NT2/D1 (cell line): ENCODE measurements at regions not wholly inside any gene's neighbourhood (a gene's known extent, or its start where the extent isn't known, plus 50 kb on each side); places are given as distances from the start of the nearest gene placed in this dataset.

ENCODE experiments used
- SUZ12 ChIP-seq: IDR thresholded peaks from 2 replicates; pipeline ENCODE4 v1.6.1; 2011; ENCODE audit not compliant: insufficient read length, insufficient read depth; ENCODE audit errors: extremely low read depth
- YY1 ChIP-seq: IDR thresholded peaks from 2 replicates; pipeline ENCODE4 v1.6.1; 2011; ENCODE audit not compliant: insufficient read length, insufficient read depth

GRCh38 chr3:168596175-168596823 lies 500.6 kb upstream of the GOLIM4 start:
- TF ChIP-seq SUZ12: no peak
- TF ChIP-seq YY1: no peak
